ENCODE measurements at regions not wholly inside any gene's neighbourhood (a gene's known extent, or its start where the extent isn't known, plus 50 kb on each side); places are given as distances from the start of the nearest gene placed in this dataset.

- CTCF ChIA-PET, result interaction anchor here (0.6 kb wide), 1 partner anchor 400 kb away, joined by 10 read pairs; no protein-coding TSS in a partner anchor
Measured at GRCh38 chr16:86059253-86060171, 160.6 kb downstream of the IRF8 start.

GRCh38 chr16:86060381-86061317 lies 161.7 kb downstream of the IRF8 start:
- TF ChIP-seq EZH2 (IDR thresholded peaks at IDR 0.05; ENCODE audit: low read depth), result no peak
- TF ChIP-seq CTCF (conservative IDR thresholded peaks at IDR 0.05), result no peak
- Histone ChIP-seq H3K4me3 (no peak overlapping the region), H3K4me2 (no peak overlapping the region), H2AFZ (no peak overlapping the region), H3K79me2 (ENCODE audit: low read depth) (no peaks in the 10 kb centered on the region), H3K9me2 (ENCODE audit: insufficient read depth) (no peaks in the 10 kb centered on the region), H3F3A (ENCODE audit: insufficient read depth, low read depth) (no peaks in the 10 kb centered on the region), H3K27me3 (ENCODE audit: insufficient read depth, low read depth) (peaks cover 86% of the 10 kb centered on the region), H3K36me3 (ENCODE audit: low read depth) (no peaks in the 10 kb centered on the region), H3K4me1 (replicated peaks; ENCODE audit: insufficient read depth) (no peaks in the 10 kb centered on the region), H3K27ac (no peak overlapping the region), H4K20me1 (ENCODE audit: insufficient read depth) (no peaks in the 10 kb centered on the region), H3K9me3 (ENCODE audit: insufficient read depth, low read depth) (no peaks in the 10 kb centered on the region)
- no TSS peak for BruUV-seq (replicated peaks)
- POLR2A ChIA-PET (ENCODE audit: unreplicated experiment), result no interaction called here
- intact Hi-C loops (cut with micrococcal nuclease; ENCODE audit: unreplicated experiment), result no loop called here
- CTCF ChIA-PET, result no interaction called here
- no peak for DNase-seq

More at GRCh38 chr16:86059253-86060171, 160.6 kb downstream of the IRF8 start:
- no peaks in the 10 kb centered on the region for H3K4me1 ChIP-seq (replicated peaks; ENCODE audit: insufficient read depth)
- H3K27ac ChIP-seq, result no peak overlapping the region
- POLR2A ChIA-PET (ENCODE audit: unreplicated experiment), result no interaction called here
- intact Hi-C loops (cut with micrococcal nuclease; ENCODE audit: unreplicated experiment), result no loop called here
- no peak overlapping the region for H2AFZ ChIP-seq
- H3F3A ChIP-seq (ENCODE audit: insufficient read depth, low read depth), result no peaks in the 10 kb centered on the region
- no peaks in the 10 kb centered on the region for H3K36me3 ChIP-seq (ENCODE audit: low read depth)
- H4K20me1 ChIP-seq (ENCODE audit: insufficient read depth), result no peaks in the 10 kb centered on the region
- no peak overlapping the region for H3K4me2 ChIP-seq
- peaks cover 89% of the 10 kb centered on the region for H3K27me3 ChIP-seq (ENCODE audit: insufficient read depth, low read depth)
- no peak overlapping the region for H3K4me3 ChIP-seq
- no peak for TF ChIP-seq CTCF (conservative IDR thresholded peaks at IDR 0.05)
- TF ChIP-seq EZH2 (IDR thresholded peaks at IDR 0.05; ENCODE audit: low read depth), result no peak
- no TSS peak for BruUV-seq (replicated peaks)
- no peaks in the 10 kb centered on the region for H3K9me2 ChIP-seq (ENCODE audit: insufficient read depth)
- no peaks in the 10 kb centered on the region for H3K79me2 ChIP-seq (ENCODE audit: low read depth)
- no peak for DNase-seq
- H3K9me3 ChIP-seq (ENCODE audit: insufficient read depth, low read depth), result no peaks in the 10 kb centered on the region

- Histone ChIP-seq H3K79me2 (ENCODE audit: low read depth) (no peaks in the 10 kb centered on the region), H4K20me1 (ENCODE audit: insufficient read depth) (no peaks in the 10 kb centered on the region), H3F3A (ENCODE audit: insufficient read depth, low read depth) (no peaks in the 10 kb centered on the region), H3K4me2 (no peak overlapping the region), H3K4me3 (no peak overlapping the region), H3K27ac (no peak overlapping the region), H3K27me3 (ENCODE audit: insufficient read depth, low read depth) (peaks cover 86% of the 10 kb centered on the region), H3K9me3 (ENCODE audit: insufficient read depth, low read depth) (no peaks in the 10 kb centered on the region), H3K36me3 (ENCODE audit: low read depth) (no peaks in the 10 kb centered on the region), H3K4me1 (replicated peaks; ENCODE audit: insufficient read depth) (no peaks in the 10 kb centered on the region), H3K9me2 (ENCODE audit: insufficient read depth) (no peaks in the 10 kb centered on the region), H2AFZ (no peak overlapping the region)
- no peak for DNase-seq
- no TSS peak for BruUV-seq (replicated peaks)
- intact Hi-C loops (cut with micrococcal nuclease; ENCODE audit: unreplicated experiment), result no loop called here
- POLR2A ChIA-PET (ENCODE audit: unreplicated experiment), result no interaction called here
- CTCF ChIA-PET, result no interaction called here
- TF ChIP-seq CTCF (conservative IDR thresholded peaks at IDR 0.05), result no peak
- no peak for TF ChIP-seq EZH2 (IDR thresholded peaks at IDR 0.05; ENCODE audit: low read depth)
Measured at GRCh38 chr16:86061318-86061695, 162.3 kb downstream of the IRF8 start.

Measured in PC-9 (cell line).